ENCODE measurements at regions not wholly inside any gene's neighbourhood (a gene's known extent, or its start where the extent isn't known, plus 50 kb on each side); places are given as distances from the start of the nearest gene placed in this dataset.
A peak's percentile ranks its signal among the peaks of the same experiment; 100 is the strongest.
"Not testable (repeated sequence)": the region's sequence is repeated elsewhere in the genome, so short reads cannot be mapped to it uniquely, and the experiment has no call there.

DNA sequence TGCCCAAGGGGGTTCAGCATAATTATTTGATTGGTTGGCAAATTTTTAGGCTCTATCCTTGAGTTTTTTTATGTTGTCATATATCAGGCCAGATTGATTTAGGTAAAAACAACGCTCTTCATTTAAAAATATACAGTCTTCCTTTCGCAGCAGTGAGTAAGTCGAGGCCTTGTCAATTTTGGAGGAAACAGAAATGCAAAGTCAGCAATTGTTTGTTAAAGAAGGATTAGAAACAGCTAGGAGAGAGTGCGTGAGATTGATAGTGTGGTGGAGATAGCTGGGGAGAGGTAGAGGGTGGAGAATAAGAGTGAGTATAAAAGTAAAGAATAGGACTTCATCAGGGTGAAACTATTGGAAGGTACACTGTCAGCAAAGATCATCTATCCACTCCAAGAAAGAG is 830.8 kb downstream of the LUZP2 start:
- DNase-seq, result no peak

DNA sequence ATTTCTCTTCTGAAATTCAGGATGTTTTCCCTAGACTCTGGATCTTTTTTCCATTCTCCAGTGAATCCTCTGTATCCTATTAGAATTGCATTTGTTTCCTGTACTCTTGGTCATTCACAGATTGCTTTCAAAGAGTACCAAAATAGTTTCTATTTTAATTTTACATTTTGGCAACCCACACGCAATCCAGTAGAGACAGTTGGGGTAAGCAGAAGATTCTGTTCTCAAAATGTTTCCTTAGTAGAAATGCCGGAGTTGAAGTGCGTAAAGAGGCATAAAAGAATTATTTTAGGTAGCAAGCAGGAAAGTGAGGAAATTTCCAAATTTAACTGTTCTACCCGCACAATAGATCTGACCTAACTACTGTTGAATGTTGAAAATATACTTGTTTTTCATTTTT is 842.4 kb downstream of the LUZP2 start:
- DNase-seq, result no peak

DNA sequence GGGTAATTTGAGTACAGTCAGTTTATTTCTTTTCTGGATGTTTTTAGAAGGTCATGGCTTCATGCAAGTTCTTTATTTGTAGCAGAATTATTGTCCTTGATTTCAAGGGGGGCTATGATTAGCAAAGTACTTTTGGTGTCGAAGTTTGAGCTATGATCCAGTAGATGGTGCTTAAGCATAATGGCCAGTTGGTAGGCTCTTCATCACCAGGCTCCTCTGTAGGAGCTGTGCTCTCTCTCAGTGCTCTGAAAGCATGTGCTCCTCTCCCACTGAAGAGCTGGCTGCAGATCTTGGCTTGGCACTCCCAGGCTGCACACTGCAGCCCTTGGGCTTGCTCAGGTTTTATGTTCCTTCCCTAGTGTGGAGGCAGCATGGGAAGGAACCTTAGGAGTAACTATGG is 852.7 kb downstream of the LUZP2 start:
- DNase-seq, result no peak

DNA sequence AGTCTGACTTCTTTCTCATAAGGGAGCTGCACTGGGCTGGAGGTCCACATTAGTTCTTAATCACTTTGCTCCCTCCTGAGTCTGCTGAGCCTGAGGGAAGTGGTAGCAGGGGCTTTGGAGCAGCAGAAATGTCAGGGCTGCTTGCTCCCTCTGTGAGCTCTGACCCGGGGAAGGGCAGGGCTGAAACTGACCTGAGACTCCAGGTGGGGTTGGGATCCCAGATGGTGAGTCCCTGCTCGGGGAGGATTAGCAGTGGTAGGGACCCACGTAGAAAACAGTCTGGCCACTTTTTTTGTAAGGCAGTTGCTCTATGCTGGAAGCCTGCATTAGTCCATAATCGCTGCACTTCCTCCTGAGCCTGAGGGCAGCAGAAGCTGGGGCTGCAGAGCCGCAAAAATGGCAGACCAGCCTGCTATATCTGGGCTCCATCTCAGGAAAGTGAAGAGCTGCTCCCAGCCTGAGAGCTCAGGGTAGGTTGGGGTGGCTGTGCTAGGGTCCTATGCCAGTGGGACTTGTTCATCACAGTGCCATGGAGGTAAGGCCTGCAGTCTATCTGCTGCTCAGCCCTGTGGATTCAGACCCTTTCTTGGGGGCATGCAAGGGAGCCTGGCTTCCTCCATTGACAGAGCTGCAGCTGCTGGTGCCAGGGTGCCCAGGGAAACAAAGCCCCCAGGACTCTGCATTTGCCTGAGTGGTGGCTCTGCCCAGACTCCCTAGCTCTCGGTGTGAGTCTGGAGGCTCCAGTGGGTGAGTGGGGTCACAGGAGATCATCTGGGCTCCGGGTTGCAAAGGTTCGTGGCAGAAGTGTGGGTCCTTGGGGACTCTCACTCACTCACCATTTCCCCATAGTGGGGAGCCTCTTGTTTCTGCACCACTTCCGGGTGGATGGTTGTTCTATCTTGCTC is 854.3 kb downstream of the LUZP2 start:
- no peak for DNase-seq

DNA sequence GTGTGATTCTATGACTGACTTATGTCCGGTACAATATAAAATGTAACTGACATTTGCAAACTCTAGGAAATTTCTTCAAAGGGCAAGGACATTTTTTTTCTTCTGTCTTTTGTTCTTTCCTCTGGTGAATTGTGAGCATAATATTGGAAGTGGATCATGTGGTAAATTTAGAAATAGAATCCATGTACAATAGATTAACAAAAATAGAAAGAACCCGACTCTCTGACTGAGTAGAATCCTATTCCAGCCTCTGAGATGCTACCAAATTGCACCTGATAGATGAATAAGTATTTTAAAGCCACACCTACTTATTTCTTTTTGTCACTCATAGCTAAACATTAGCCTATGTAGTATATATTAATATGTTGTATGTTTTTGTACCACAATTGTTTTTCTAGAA is 860.3 kb downstream of the LUZP2 start:
- DNase-seq, result no peak

DNA sequence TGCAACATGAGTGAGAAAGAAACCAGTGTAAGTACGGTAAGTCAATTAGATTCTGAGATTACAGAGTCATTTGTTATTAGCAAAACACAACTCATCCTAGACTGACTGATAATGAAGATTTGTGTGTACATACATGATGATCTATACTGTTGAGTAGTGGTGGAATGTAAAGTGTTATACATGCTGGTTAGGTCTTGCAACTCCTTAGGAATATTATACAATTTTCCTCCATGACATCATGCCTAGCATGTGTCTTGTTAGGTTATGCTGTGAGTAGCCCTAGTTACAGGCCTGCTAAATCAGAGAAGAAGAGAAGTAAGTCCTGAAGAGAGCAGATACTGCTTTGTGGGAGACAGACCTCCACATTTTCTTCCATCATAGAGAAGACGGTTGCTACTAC is 880.6 kb downstream of the LUZP2 start:
- peak; percentile 18 for DNase-seq

DNA sequence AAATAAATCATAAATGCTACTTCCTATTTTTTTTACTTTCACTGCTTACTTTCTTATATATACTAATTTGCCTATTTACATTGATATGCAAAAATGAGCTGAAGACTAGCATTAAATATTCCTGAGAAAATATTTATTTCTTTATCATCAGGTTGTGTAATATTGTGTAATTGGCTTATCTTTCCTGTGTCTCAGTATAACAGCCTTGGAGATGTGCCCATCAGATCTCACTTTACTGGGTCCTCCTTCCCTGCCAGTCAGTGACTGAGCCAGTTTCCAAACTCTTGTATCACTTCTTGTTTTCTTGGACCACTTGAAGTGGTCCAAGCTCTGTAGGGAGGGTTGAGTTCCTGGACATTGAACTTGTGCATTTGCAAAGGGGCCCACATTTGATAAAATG is 900.0 kb downstream of the LUZP2 start:
- DNase-seq, result no peak

DNA sequence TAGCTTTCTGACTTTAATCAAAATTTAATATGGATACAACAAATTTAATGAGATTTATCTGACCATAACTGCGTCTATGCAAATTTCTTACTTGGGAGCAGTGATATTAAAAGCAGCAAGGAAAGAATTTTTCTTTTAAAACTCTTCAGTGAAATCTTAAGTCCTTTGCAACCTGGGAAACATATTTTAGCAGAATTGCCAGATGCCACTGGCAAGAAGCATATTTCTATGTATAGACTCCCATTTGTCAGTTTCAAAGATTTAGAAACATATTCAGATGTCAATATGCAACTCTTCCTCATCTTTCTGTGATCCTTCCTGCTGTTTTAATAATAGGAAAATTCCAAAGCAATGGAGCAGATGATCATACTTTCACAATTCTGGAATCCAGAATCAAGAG is 911.3 kb downstream of the LUZP2 start:
- no peak for DNase-seq

DNA sequence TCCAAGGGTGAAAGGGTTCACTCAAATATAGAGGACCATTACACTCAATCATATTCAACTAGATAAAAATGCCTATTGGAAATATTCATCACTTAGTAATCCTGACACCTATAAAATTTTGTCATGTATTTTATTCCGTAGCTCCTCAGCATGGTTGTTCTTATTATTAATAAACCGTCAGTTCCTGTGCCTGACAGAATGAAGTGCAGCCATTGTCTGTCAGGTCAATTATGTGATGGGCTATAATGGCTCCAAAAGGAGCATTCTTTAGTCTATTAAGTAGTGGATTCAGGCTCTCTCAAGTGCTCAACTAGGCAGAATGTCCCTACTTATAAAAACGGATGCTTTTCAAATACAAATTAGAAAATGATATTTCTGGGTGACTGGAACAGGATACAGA is 916.1 kb upstream of the ANO3 start:
- no peak for DNase-seq

DNA sequence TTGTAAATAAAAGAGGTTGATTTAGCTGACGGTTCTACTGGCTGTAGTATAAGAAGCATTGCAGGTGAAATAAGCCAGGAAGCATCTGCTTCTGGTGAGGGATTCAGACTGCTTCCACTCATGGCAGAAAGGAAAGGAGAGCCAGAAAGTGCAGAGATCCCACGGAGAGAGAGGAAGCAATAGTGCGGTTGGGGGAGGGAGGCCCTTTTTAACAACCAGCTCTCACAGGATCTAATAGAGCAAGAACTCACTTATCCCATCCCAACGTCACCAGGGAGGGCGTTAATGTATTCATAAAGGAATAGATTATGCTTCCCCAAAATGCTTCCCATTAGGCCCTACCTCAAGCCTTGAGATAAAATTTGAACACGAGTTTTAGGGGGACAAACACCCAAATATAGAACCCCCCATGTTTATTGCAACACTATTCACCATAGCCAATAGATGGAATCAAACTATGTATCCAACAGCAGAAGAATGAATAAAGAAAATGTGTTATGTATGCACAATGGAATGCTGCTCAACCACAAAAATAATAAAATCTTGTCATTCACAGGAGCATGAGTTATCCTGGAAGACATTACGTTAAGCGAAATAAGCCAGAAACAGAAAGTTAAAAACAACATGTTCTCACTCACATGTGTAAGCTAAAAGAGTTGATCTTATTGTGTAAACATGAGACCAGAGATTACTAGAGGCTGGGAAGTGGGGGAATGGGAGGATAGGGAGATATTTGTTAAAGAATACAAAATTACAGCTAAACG is 908.3 kb upstream of the ANO3 start:
- DNase-seq, result peak; percentile 77

DNA sequence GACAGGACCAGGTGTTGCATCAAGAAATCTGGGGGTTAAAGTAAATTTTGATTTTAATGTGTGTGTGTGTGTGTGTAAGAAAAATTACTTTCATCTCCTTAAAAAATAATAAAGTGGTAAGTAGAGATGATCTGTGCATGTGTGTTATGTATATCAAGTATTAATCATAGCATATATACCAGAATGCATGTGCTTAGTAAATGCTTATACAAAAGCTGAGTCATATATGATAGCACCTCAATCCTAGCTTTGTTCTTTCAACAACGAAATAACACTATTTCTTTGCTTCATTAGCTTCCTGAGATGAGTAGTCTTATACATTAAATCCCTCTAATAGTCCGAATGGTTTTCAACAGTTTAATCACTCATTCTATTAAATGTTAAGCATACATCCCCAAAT is 899.6 kb upstream of the ANO3 start:
- no peak for DNase-seq

DNA sequence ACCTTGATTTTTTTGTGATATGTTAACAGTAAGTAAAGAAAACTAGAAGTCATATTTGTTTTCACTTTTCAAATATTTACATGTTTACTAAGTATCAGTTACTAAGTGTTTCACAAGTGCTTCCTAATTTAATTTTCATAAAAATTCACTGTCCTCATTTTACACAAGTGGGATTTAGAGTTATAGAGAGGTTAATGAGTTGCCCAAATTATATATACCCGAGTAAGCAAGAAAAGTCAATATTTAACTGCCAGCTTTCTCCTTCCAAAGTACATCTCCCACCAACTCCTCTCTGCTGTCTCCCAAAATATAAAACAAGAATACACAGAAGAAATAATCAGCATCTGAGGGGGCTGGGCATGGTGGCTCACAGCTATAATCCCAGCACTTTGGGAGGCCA is 896.7 kb upstream of the ANO3 start:
- no peak for DNase-seq

DNA sequence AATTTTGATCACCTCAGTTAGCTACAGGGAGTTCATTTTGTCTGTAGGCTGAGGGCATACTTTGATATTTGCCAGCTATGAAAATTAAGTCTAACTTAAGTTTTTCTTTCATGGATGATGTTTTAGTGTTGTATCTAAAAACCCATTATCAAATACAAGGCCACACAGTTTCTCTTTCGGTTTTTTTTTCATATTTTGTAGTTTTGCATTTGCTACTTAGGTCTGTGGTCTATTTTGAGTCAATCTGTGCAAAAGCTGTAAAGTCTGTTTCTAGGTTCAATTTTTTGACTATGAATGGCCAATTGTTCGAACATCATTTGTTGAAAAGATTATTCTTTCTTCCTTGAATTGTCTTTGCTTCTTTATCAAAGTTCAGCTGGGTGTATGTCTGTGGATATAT is 895.6 kb upstream of the ANO3 start:
- DNase-seq, result no peak

DNA sequence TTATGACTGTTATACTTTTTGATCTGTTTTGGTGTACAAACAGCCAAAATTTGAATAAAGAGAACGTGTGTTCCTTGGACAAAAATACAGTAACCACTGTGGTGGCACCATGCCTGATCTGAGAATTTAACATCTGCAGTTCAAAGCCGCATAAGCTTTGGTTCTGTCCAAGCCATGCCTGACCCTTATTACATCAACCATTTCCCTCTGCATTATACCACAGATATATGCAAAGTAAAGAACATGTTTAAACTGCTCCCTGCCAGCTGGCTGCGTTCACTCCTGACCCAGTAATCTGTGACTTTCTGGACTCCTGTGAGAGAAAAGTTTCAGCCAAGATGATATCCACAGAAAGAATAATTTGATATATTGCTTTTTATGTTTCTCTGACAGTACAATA is 890.5 kb upstream of the ANO3 start:
- no peak for DNase-seq

DNA sequence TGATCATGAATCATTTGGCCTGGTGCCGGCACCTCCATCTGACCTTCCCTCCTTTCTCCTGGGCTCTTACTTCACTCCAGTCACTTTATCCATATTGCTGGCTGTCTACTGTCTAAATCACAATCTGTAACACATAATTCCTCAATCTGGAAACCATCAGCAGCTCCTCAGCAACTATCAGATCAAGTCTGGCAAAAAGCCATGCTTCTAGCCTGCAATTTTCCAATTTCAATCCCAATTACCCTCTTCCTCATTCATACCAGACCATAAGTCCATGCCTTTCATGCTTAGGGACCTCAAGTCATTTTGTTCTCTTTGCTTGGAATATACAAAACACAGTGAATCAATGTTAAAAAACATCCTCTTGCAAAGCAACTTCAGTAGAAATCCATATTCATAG is 882.8 kb upstream of the ANO3 start:
- DNase-seq, result peak; percentile 1

DNA sequence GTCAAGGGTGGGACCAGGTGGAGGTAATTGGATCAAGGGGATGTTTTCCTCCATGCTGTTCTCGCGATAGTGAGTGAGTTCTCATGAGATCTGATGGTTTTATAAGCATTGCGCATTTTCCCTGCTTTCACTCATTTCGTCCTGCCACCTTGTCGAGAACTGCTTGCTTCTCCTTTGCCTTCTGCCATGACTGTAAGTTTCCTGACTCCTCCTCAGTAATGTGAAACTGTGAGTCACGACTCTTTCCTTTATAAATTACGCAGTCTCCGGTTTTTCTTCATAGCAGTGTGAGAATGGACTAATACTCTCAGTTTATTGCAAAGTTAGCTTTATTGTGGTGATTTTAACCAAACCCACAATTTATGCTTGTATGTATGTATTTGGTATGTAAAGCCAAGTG is 878.5 kb upstream of the ANO3 start:
- DNase-seq, result no peak

DNA sequence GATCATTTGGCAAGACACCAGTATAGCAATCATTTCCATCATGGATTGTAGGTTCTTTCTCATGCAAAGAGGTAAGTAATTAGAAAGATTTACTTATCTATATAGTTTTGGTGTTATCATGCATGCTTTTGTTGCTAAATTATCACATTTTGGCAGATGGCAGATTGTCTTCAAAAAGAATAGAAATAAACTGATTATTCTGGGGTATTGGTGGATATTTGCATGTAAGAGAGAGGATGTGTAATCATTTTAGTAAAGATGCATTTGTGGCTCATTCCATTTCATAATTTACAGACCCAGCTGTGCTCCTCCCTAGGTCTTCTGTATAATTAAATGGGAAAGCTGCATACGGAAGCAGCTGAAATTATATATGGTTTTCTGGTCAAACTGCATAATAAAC is 875.7 kb upstream of the ANO3 start:
- no peak for DNase-seq

DNA sequence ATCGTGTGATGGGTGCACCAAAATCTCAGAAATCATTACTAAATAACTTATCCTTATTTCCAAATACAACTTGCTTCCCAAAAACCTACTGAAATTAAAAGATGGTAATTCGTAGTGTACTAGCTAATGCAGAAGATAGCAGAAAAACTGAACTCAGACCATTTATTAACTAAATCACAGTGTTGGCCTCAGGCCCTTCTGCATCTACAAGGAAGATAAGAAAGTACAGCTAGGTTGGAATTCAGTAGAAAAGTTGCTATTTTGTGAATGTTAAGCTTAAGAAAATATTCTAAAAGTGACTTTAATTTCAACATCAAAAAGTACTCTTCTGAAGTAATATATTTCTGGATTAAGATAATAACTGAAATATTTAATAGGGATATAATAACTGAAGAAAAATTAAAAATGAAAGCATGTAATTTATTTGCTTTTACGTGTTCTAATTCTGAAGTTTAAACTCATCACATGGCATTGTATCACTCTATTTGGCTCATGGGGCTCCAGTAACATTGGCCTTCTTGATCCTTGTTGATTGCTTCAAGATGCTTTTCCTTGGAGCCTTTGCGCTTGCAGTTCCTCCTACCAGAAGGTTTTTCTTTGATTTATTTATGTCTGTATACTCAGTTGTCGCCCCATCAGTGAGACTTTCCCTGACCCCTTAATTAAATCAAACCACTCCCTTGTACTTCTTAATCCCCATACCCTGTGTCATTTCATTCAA is 847.9 kb upstream of the ANO3 start:
- DNase-seq, result no peak

DNA sequence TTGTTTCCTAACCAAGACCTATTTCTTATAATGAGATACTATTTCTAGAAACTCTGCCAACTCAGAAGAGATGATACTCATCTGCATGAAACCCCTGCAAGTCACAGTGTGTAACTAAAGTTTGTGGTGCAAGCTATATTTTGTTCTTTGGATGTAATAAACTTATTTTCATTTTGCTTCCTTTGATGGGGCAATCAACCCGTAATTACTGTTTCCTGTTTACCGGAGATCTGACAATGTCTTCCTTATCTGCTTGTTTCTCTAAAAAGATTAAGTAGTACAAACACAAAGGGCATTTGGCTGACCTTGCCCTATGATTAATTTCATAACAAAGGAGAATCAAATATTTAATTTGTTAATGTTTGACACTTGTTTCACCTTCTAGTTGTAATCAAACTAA is 846.6 kb upstream of the ANO3 start:
- no peak for DNase-seq

DNA sequence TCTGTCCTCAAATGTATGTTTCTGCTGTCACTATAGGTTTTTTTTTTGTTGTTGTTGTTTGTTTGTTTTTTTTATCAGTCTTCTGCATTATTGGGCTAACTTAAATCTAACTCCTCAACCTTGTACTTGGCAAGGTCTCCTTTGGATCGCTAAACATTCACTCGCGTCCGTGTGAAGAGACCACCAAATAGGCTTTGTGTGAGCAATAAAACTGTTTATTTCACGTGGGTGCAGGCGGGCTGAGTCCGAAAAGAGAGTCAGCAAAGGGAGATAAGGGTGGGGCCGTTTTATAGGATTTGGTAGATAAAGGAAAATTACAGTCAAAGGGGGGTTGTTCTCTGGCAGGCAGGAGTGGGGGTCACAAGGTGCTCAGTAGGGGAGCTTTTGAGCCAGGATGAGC is 845.6 kb upstream of the ANO3 start:
- not testable (repeated sequence) for DNase-seq

DNA sequence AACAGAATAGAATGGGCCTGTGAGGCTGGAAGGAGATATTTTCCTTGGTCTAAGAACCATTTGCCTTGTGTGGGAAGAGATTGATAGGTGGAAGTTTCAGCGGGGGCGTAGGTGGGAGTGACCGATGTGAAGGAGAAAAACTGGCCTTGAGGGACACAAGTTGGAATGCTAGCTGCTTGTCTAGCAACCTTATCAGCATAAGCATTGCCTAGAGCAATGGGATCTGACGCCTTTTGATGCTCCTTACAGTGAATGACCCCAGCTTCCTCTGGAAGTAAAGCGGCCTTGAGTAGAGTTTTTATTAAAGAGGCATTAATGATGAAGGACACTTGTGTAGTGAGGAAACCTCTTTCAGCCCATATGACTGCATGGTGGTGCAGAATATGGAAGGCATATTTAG is 843.8 kb upstream of the ANO3 start:
- not testable (repeated sequence) for DNase-seq

DNA sequence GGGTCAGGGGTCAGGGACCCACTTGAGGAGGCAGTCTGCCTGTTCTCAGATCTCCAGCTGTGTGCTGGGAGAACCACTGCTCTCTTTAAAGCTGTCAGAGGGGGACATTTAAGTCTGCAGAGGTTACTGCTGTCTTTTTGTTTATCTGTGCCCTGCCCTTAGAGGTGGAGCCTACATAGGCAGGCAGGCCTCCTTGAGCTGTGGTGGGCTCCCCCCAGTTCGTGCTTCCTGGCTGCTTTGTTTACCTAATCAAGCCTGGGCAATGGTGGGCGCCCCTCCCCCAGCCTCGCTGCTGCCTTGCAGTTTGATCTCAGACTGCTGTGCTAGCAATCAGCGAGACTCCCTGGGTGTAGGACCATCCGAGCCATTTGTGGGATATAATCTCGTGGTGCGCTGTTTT is 830.5 kb upstream of the ANO3 start:
- not testable (repeated sequence) for DNase-seq

DNA sequence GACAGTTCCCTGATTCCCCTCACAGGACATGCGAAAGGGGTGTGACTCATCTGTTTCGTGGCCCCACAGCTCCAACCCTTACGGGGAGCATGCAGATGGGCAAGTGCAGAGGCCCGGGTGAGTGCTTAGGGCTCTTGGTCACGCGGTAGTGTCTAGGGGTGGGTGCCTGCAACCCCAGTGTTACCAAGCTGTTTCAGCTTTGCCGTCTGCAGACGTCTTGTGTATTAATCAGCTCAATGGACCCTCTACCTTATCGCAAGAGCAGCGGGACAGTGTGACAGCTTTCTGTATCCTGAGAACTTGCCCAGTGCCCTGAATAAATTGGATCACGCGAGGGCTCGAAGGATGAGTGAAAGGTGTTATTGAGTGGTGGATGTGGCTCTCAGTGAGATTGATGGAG is 816.4 kb upstream of the ANO3 start:
- no peak for DNase-seq

DNA sequence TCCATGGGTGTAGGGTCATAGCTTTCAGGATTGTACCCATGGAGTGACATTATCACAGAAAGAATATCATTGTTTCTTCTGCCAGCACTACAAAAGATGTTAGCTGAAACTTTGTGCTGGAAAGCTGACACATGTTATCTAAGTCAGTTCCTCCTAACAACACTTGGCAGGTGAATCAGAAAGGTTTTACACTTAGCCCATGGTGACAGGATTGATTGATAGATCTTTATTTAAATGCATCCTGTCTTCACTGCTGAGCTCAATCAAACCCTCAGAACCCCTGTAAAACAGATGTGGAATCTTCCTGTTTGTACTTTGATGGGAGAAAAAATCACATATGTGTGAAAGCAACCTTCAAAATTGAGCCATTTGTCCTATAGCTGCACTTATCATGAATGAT is 811.5 kb upstream of the ANO3 start:
- no peak for DNase-seq

Measured in fibroblast of skin of right biceps (primary cell).